Right atrium auricular region (tissue), 2 donors: ENCODE measurements at regions not wholly inside any gene's neighbourhood (a gene's known extent, or its start where the extent isn't known, plus 50 kb on each side); places are given as distances from the start of the nearest gene placed in this dataset.

Source experiments
- DNase-seq: peaks from one replicate; pipeline ENCODE4 v3.0.0-alpha.2; 2019; ENCODE audit warnings: low spot score
- H3K27ac ChIP-seq, 2 donors: fragments of 200-600 bp; sonication (generic); 1 replicate in 1 of 2; 2 replicates in 1 of 2; pipeline ENCODE4 v1.5.1; 2016 to 2019
- H3K27me3 ChIP-seq, 2 donors: fragments of 200-600 bp; sonication (generic); one replicate each; pipeline versions ENCODE4 v1.5.1 to v1.6.0; 2017 to 2019
- H3K36me3 ChIP-seq: fragments of 200-600 bp; sonication (generic); one replicate; pipeline ENCODE4 v1.5.1; 2016
- H3K4me1 ChIP-seq, 2 donors: fragments of 200-600 bp; sonication (generic); one replicate each; pipeline versions ENCODE4 v1.5.1 to v1.6.0; 2017 to 2019
- H3K4me3 ChIP-seq, 2 donors: fragments of 200-600 bp; sonication (generic); 1 replicate in 1 of 2; 2 replicates in 1 of 2; pipeline ENCODE4 v1.5.1; 2017 to 2019; ENCODE audit warnings: mild to moderate bottlenecking in 1 of 2, moderate library complexity in 1 of 2
- H3K9me3 ChIP-seq, 2 donors: fragments of 200-600 bp; sonication (generic); one replicate each; pipeline ENCODE4 v1.5.1; 2019
- TF ChIP-seq, protein P1 (sequence below), 2 donors: fragments of 200-600 bp; sonication (generic); IDR thresholded peaks; one replicate each; pipeline ENCODE4 v1.5.1; 2019; ENCODE audit warnings: antibody characterized with exemption in 2 of 2

DNA sequence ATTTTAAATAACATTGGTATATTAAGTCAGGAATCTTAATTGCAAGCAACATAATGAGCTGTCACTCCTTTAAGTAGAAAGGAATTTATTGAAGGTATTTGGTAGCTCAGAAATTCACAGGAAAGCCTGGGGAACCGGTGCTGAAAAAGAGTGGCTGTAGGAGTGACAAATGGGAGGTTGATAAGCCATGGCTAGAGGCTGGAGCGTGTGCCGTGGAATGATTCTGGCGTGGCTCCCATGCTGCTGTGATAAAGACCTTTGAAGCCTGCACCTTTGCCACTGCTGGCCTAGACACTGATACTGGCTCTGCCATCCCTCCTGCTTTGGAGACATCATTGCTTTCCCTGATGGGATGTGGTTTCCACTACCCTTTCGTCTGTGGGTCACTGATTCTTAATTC lies 65.7 kb upstream of the ATG10 start:
- no peak overlapping the region for H3K27ac ChIP-seq
- no peaks in the 10 kb centered on the region for H3K36me3 ChIP-seq
- H3K4me3 ChIP-seq, result no peak overlapping the region
- TF ChIP-seq, protein P1, sequence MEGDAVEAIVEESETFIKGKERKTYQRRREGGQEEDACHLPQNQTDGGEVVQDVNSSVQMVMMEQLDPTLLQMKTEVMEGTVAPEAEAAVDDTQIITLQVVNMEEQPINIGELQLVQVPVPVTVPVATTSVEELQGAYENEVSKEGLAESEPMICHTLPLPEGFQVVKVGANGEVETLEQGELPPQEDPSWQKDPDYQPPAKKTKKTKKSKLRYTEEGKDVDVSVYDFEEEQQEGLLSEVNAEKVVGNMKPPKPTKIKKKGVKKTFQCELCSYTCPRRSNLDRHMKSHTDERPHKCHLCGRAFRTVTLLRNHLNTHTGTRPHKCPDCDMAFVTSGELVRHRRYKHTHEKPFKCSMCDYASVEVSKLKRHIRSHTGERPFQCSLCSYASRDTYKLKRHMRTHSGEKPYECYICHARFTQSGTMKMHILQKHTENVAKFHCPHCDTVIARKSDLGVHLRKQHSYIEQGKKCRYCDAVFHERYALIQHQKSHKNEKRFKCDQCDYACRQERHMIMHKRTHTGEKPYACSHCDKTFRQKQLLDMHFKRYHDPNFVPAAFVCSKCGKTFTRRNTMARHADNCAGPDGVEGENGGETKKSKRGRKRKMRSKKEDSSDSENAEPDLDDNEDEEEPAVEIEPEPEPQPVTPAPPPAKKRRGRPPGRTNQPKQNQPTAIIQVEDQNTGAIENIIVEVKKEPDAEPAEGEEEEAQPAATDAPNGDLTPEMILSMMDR (IDR thresholded peaks at IDR 0.05), result no peak
- H3K9me3 ChIP-seq, result no peaks in the 10 kb centered on the region
- no peaks in the 10 kb centered on the region for H3K4me1 ChIP-seq
- no peak for DNase-seq
- no peaks in the 10 kb centered on the region for H3K27me3 ChIP-seq

DNA sequence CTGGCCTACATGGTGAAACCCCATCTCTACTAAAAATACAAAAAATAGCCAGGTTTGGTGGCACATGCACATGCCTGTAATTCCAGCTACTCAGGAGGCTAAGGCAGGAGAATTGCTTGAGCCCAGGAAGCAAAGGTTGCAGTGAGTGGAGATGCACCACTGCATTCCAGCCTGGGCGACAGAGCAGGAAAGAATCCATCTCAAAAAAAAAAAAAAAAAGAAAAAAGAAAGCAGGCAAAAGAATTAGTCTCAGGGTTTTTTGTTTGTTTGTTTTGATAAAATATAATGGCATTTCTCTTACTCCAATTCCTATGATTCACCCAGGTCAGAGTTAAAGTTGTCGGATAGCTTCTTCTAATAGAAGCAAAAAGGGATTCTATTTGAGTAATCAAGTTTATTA lies 67.0 kb upstream of the ATG10 start:
- H3K9me3 ChIP-seq, result no peaks in the 10 kb centered on the region
- no peak overlapping the region for H3K27ac ChIP-seq
- no peaks in the 10 kb centered on the region for H3K36me3 ChIP-seq
- TF ChIP-seq, protein P1 (IDR thresholded peaks at IDR 0.05), result no peak
- no peak for DNase-seq
- H3K27me3 ChIP-seq, result no peaks in the 10 kb centered on the region
- no peak overlapping the region for H3K4me3 ChIP-seq
- H3K4me1 ChIP-seq, result no peaks in the 10 kb centered on the region

DNA sequence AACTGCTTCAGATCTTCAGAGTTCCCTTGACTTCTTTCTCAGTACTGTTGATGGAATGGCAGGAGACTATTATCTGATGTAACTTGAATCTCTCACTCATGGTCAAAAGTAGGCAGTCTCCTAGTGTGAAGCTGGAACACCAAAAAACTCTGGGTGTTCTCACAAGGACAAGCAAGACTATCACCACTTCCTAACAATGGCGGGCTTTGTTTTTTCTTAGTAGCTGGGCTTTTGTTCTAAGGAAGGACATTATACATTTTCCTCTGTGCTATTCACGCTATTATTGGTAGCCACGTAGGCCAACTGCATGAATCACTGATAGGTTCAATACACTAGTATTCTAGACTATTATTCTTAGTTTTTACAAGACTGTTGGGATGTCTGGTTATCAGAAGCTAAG lies 67.7 kb upstream of the ATG10 start:
- no peaks in the 10 kb centered on the region for H3K9me3 ChIP-seq
- no peaks in the 10 kb centered on the region for H3K4me1 ChIP-seq
- H3K27ac ChIP-seq, result no peak overlapping the region
- TF ChIP-seq, protein P1 (IDR thresholded peaks at IDR 0.05), result no peak
- DNase-seq, result no peak
- no peaks in the 10 kb centered on the region for H3K27me3 ChIP-seq
- no peaks in the 10 kb centered on the region for H3K36me3 ChIP-seq
- no peak overlapping the region for H3K4me3 ChIP-seq

DNA sequence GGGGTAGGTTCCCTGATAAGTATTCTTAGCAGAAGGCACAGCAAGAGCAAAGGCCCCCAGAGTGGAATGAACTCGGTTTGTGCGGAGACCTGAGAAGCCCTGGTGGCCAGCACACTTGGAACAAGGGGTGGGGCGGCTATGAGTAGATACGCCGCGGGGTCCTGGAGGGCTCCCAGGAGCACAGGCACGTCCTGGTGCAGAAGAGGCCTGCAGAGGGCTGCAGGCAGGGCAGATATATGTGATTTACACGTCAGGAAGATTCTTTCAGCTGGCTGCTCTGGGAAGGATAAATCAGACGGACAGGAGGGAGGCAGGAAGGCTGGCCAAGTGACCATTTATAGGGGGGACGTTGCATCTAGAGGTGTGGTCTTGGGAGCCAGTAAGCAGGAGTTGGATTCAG lies 70.2 kb upstream of the ATG10 start:
- no peaks in the 10 kb centered on the region for H3K4me1 ChIP-seq
- no peak overlapping the region for H3K27ac ChIP-seq
- H3K9me3 ChIP-seq, result no peaks in the 10 kb centered on the region
- TF ChIP-seq, protein P1 (IDR thresholded peaks at IDR 0.05), result no peak
- H3K27me3 ChIP-seq, result no peaks in the 10 kb centered on the region
- DNase-seq, result no peak
- H3K36me3 ChIP-seq, result no peaks in the 10 kb centered on the region
- no peak overlapping the region for H3K4me3 ChIP-seq

DNA sequence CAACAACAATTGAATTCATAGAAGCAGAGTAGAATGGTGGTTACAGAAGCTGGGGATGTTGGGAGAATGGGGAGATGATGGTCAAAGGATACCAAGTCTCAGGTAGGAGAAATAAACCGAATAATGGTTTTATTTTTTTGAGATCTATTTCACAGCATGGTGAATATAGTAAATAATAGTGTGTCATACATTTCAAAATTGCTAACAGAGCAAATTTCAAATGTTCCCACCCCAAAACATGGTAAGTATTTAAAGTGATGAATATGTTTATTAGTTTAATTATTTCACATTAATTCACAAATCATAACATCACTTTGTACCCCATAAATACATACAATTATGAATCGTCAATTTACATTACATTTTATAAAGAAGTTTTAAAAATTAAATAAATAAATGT lies 72.7 kb upstream of the ATG10 start:
- Histone ChIP-seq H3K36me3 (no peaks in the 10 kb centered on the region), H3K27me3 (no peaks in the 10 kb centered on the region), H3K27ac (no peak overlapping the region)

DNA sequence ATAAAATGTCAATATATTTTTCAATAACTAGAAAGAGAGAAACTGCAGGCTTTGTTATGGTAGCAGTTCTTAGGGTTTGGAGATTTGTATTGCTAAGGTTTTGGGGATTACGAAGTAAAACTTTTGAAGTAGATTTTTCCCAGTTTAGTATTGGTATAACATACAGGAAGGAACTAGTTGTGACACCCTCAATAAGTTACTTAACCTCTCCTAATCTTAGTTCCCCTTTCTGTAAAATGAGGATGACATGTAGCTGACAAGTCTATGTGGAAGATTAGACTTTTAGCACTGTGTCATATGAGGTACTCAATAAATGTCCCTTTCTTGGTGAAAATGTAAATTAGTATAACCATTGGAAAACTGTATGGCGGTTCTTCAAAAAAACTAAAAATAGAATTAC lies 73.4 kb upstream of the ATG10 start:
- Histone ChIP-seq H3K4me3 (no peak overlapping the region), H3K9me3 (no peaks in the 10 kb centered on the region), H3K36me3 (no peaks in the 10 kb centered on the region), H3K27ac (no peak overlapping the region), H3K4me1 (no peaks in the 10 kb centered on the region), H3K27me3 (no peaks in the 10 kb centered on the region)
- DNase-seq, result no peak
- TF ChIP-seq, protein P1 (IDR thresholded peaks at IDR 0.05), result no peak

More for the DNA sequence above, 72.7 kb upstream of the ATG10 start:
- Histone ChIP-seq H3K9me3 (no peaks in the 10 kb centered on the region), H3K4me1 (no peaks in the 10 kb centered on the region), H3K4me3 (no peak overlapping the region)
- TF ChIP-seq, protein P1 (IDR thresholded peaks at IDR 0.05), result no peak
- DNase-seq, result no peak
